ENCODE measurements at regions not wholly inside any gene's neighbourhood (a gene's known extent, or its start where the extent isn't known, plus 50 kb on each side); places are given as distances from the start of the nearest gene placed in this dataset.
A peak's percentile ranks its signal among the peaks of the same experiment; 100 is the strongest.

DNA sequence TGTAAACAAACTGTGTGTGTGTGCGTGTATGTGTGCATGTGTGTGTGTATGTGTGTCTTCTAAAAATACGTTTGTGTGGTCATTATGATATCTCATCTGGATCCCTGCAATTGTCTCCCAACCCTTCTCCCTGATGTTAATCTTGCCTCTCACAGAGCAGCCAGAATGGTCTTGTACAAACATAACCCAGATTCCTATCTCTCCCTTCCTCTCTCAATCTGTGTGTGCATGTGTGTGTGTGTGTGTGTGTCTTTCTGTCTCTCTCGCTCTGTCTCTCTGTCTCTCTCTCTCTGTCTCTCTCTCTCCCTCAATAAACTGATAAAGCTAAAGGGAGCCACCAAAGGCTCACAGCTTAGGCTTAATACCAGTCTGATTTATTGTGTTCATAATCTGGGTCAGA, 210.8 kb downstream of the PAX3 start:
- Histone ChIP-seq H3K27me3 (replicated peaks; ENCODE audit: control insufficient read depth, insufficient read depth, low read length) (no peaks in the 10 kb centered on the region), H3K9me3 (no peaks in the 10 kb centered on the region; the same call in 1 of the 2 replicates), H3K36me3 (ENCODE audit: control insufficient read depth, insufficient read depth, low read length) (no peaks in the 10 kb centered on the region), H3K4me3 (ENCODE audit: low read depth, low read length) (no peak overlapping the region), H3K4me1 (no peaks in the 10 kb centered on the region)
- Mint-ChIP-seq H3K4me3 (ENCODE audit: unreplicated experiment) (no peak overlapping the region), H3K27me3 (ENCODE audit: insufficient read depth, unreplicated experiment) (peaks cover 20% of the 10 kb centered on the region), H3K27ac (ENCODE audit: unreplicated experiment) (peak overlapping the region; percentile 1), H3K36me3 (ENCODE audit: insufficient read depth, unreplicated experiment) (no peaks in the 10 kb centered on the region), H3K4me1 (ENCODE audit: low read depth, unreplicated experiment) (peaks cover 8% of the 10 kb centered on the region), H3K9me3 (ENCODE audit: unreplicated experiment) (no peaks in the 10 kb centered on the region)
- no TSS peak for BruUV-seq (replicated peaks)
- intact Hi-C loops (cut with micrococcal nuclease; ENCODE audit: unreplicated experiment), result no loop called here
- no peak for TF ChIP-seq CTCF (IDR thresholded peaks at IDR 0.05; ENCODE audit: insufficient read depth in 1 of 2, low read depth in 1 of 2, low read length in 1 of 2, severe bottlenecking in 1 of 2, unreplicated experiment in 1 of 2)
- no peak for DNase-seq
- CTCF ChIA-PET, result no interaction called here
- POLR2A ChIA-PET, result no interaction called here

GRCh38 chr2:222082201-222082600, 216.6 kb downstream of the PAX3 start:
- H3K4me1 ChIP-seq, result no peaks in the 10 kb centered on the region
- BruUV-seq (replicated peaks), result no TSS peak
- H3K36me3 ChIP-seq (ENCODE audit: control insufficient read depth, insufficient read depth, low read length), result no peaks in the 10 kb centered on the region
- Mint-ChIP-seq H3K4me1 (ENCODE audit: low read depth, unreplicated experiment) (no peaks in the 10 kb centered on the region), H3K4me3 (ENCODE audit: unreplicated experiment) (no peak overlapping the region), H3K9me3 (ENCODE audit: unreplicated experiment) (no peaks in the 10 kb centered on the region), H3K27ac (ENCODE audit: unreplicated experiment) (no peak overlapping the region), H3K36me3 (ENCODE audit: insufficient read depth, unreplicated experiment) (no peaks in the 10 kb centered on the region), H3K27me3 (ENCODE audit: insufficient read depth, unreplicated experiment) (peaks cover 28% of the 10 kb centered on the region)
- peaks cover 3% of the 10 kb centered on the region; the same call in 1 of the 2 replicates for H3K27me3 ChIP-seq (replicated peaks; ENCODE audit: control insufficient read depth, insufficient read depth, low read length)
- POLR2A ChIA-PET, result no interaction called here
- no peaks in the 10 kb centered on the region; the same call in 1 of the 2 replicates for H3K9me3 ChIP-seq
- no peak for TF ChIP-seq CTCF (IDR thresholded peaks at IDR 0.05; ENCODE audit: insufficient read depth in 1 of 2, low read depth in 1 of 2, low read length in 1 of 2, severe bottlenecking in 1 of 2, unreplicated experiment in 1 of 2)
- DNase-seq, result no peak
- intact Hi-C loops (cut with micrococcal nuclease; ENCODE audit: unreplicated experiment), result no loop called here
- H3K4me3 ChIP-seq (ENCODE audit: low read depth, low read length), result no peak overlapping the region
- CTCF ChIA-PET, result no interaction called here

GRCh38 chr2:222080141-222080540, 218.7 kb downstream of the PAX3 start:
- Mint-ChIP-seq H3K27ac (ENCODE audit: unreplicated experiment) (no peak overlapping the region), H3K27me3 (ENCODE audit: insufficient read depth, unreplicated experiment) (peaks cover 27% of the 10 kb centered on the region), H3K9me3 (ENCODE audit: unreplicated experiment) (no peaks in the 10 kb centered on the region), H3K4me1 (ENCODE audit: low read depth, unreplicated experiment) (no peaks in the 10 kb centered on the region), H3K4me3 (ENCODE audit: unreplicated experiment) (no peak overlapping the region), H3K36me3 (ENCODE audit: insufficient read depth, unreplicated experiment) (no peaks in the 10 kb centered on the region)
- Histone ChIP-seq H3K9me3 (no peaks in the 10 kb centered on the region; the same call in 1 of the 2 replicates), H3K36me3 (ENCODE audit: control insufficient read depth, insufficient read depth, low read length) (no peaks in the 10 kb centered on the region), H3K4me3 (ENCODE audit: low read depth, low read length) (no peak overlapping the region), H3K27me3 (replicated peaks; ENCODE audit: control insufficient read depth, insufficient read depth, low read length) (peaks cover 3% of the 10 kb centered on the region; the same call in 1 of the 2 replicates), H3K4me1 (no peaks in the 10 kb centered on the region)
- BruUV-seq (replicated peaks), result no TSS peak
- POLR2A ChIA-PET, result no interaction called here
- DNase-seq, result no peak
- CTCF ChIA-PET, result no interaction called here
- no peak for TF ChIP-seq CTCF (IDR thresholded peaks at IDR 0.05; ENCODE audit: insufficient read depth in 1 of 2, low read depth in 1 of 2, low read length in 1 of 2, severe bottlenecking in 1 of 2, unreplicated experiment in 1 of 2)
- intact Hi-C loops (cut with micrococcal nuclease; ENCODE audit: unreplicated experiment), result no loop called here
